Ishikawa (cell line): ENCODE measurements at regions not wholly inside any gene's neighbourhood (a gene's known extent, or its start where the extent isn't known, plus 50 kb on each side); places are given as distances from the start of the nearest gene placed in this dataset.

ENCODE experiments used
- CEBPB ChIP-seq: IDR thresholded peaks from 2 replicates; pipeline ENCODE4 v1.6.1; 2012
- EP300 ChIP-seq: IDR thresholded peaks from 2 replicates; pipeline ENCODE4 v1.6.1; 2012; ENCODE audit warnings: borderline replicate concordance
- FOXM1 ChIP-seq: IDR thresholded peaks from 2 replicates; pipeline ENCODE4 v1.6.1; 2012; ENCODE audit warnings: low read depth, borderline replicate concordance
- MAX ChIP-seq: IDR thresholded peaks from 2 replicates; pipeline ENCODE4 v1.6.1; 2012
- YY1 ChIP-seq: IDR thresholded peaks from 2 replicates; pipeline ENCODE4 v1.6.1; 2012; ENCODE audit warnings: low read depth

DNA sequence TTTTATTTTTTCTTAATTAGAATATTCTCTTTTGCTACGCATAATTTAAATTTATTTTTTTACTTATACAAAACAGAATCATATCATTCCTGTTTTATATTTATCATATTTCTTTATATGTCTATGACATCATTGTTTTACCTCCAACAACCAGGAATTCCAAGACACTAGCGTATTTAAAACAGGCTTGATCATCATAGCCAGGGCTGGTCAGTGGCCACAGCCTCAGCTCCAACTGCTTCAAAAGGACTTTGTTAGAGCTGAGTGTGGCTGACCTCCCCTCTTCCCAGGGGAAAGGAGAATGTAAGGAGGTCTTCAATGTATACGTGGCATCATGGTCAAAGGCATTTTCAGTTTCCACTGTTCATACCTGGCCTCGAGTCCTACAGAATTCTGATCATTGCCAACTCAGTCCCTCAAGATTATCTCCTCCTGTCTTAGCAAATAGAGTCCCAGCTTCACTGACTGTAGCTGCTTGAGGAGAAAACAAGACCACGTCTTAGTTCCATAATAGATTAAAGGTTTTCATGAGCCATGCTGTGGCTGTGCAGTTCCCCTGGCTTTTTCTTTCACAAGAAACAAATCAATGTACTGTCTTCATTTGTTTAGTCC is 444.0 kb downstream of the PTPRC start:
- TF ChIP-seq EP300, result no peak
- TF ChIP-seq YY1, result no peak
- no peak for TF ChIP-seq FOXM1
- TF ChIP-seq CEBPB, result no peak
- no peak for TF ChIP-seq MAX
